ENCODE measurements at regions not wholly inside any gene's neighbourhood (a gene's known extent, or its start where the extent isn't known, plus 50 kb on each side); places are given as distances from the start of the nearest gene placed in this dataset.

GRCh38 chr9:107614765-107615164 is 125.2 kb upstream of the KLF4 start:
- TF ChIP-seq CTCF (IDR thresholded peaks at IDR 0.05; ENCODE audit: low read depth, low read length, poor library complexity, severe bottlenecking): no peak
- TF ChIP-seq EZH2phosphoT487 (IDR thresholded peaks at IDR 0.05; ENCODE audit: borderline replicate concordance, low read length): no peak
